ENCODE measurements at regions not wholly inside any gene's neighbourhood (a gene's known extent, or its start where the extent isn't known, plus 50 kb on each side); places are given as distances from the start of the nearest gene placed in this dataset.

DNA sequence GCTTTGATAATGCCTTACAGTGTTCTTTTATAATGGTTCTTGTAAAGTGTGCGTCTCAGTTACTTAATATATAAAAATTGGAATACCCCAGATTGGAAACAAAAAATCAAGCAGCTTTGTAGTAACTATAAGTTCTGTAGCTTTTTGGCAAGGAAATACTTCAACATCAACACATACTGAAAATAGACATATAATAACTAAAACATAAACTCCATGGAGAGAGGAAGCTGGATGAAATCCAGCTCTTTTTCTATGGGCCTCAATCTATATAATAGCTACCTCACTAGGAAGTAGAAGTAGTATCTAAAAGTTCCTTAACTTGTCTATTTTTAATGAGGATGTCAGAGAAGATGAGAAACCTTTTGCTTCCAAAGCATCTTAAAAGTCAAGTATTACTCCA lies 313.3 kb upstream of the NFIA start:
- ATAC-seq = no peak
- no peak for DNase-seq
- Histone ChIP-seq H3K27me3 (no peaks in the 10 kb centered on the region), H3K4me1 (peaks cover 0 to 10% (median 0%) of the 10 kb centered on the region in 12 donors), H3K4me3 (no peak overlapping the region), H3K36me3 (no peaks in the 10 kb centered on the region), H3K9me3 (peaks cover 0 to 4% (median 0%) of the 10 kb centered on the region in 12 donors), H3K27ac (no peak overlapping the region)
- 80 to 95% (median 93%) methylated on average over 1 of the region's 1 CpG for WGBS, 4 donors
- intact Hi-C loops (cut with DNase I) = loop anchor here (5.0 to 10.0 kb wide), 5 partner anchors 144 to 794 kb away; no protein-coding TSS in a partner anchor
- TF ChIP-seq, protein P1, sequence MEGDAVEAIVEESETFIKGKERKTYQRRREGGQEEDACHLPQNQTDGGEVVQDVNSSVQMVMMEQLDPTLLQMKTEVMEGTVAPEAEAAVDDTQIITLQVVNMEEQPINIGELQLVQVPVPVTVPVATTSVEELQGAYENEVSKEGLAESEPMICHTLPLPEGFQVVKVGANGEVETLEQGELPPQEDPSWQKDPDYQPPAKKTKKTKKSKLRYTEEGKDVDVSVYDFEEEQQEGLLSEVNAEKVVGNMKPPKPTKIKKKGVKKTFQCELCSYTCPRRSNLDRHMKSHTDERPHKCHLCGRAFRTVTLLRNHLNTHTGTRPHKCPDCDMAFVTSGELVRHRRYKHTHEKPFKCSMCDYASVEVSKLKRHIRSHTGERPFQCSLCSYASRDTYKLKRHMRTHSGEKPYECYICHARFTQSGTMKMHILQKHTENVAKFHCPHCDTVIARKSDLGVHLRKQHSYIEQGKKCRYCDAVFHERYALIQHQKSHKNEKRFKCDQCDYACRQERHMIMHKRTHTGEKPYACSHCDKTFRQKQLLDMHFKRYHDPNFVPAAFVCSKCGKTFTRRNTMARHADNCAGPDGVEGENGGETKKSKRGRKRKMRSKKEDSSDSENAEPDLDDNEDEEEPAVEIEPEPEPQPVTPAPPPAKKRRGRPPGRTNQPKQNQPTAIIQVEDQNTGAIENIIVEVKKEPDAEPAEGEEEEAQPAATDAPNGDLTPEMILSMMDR (IDR thresholded peaks at IDR 0.05) = no peak
- no peak for TF ChIP-seq POLR2A (IDR thresholded peaks at IDR 0.05)

DNA sequence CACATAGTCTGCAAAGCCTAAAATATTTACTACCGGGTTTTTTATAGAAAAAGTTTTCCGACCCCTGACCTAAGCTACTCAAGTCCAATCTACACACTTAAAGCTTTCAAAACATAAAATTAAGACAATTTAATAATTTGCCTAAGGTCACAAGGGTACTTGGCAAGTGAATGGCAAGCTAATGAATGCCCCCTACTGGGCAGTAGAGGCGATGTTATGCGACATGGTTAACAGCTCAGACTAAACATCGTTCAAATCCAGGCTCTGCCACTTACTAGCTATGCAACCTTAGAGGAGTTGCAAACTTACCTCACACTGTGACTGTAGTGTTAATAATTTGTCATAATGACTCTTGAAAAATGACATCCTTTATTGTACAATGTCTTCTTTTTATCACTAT lies 317.2 kb upstream of the NFIA start:
- no peak for DNase-seq
- intact Hi-C loops (cut with DNase I) = loop anchor here (1.0 to 10.0 kb wide), 7 partner anchors 140 to 790 kb away; no protein-coding TSS in a partner anchor
- Histone ChIP-seq H3K27me3 (peaks cover 0 to 4% (median 0%) of the 10 kb centered on the region in 9 donors), H3K4me3 (no peak overlapping the region), H3K27ac (no peak overlapping the region), H3K9me3 (no peaks in the 10 kb centered on the region), H3K36me3 (no peaks in the 10 kb centered on the region), H3K4me1 (peaks cover 0 to 35% (median 10%) of the 10 kb centered on the region in 12 donors)
- peak in 2 of 4 donors; percentile 45 to 64 for ATAC-seq
- WGBS, 4 donors = 34 to 54% (median 42%) methylated on average over 5 of the region's 5 CpGs
- TF ChIP-seq, protein P1 (IDR thresholded peaks at IDR 0.05) = peak; percentile 31 to 71 (median 59)
- TF ChIP-seq POLR2A (IDR thresholded peaks at IDR 0.05) = no peak

DNA sequence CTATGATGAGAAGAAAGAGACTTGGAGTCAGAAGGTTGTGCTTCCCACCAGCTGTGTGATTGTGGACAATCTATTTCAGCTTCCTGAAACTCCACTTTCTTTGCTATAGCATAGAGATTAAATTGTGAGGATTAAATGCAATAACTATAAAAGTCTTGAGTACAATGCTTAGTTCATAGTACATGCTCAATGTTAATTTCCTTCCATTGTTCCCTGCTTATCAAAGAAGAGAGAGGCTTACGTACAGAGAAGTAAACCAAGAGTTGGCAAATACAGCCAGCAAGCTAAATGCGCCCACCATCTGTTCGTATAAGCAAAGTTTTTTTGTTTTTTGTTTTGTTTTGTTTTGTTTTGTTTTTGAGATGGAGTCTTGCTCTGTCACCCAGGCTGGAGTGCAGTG lies 317.9 kb upstream of the NFIA start:
- TF ChIP-seq, protein P1 (IDR thresholded peaks at IDR 0.05) = no peak
- no peak for TF ChIP-seq POLR2A (IDR thresholded peaks at IDR 0.05)
- no peak overlapping the region for H3K4me3 ChIP-seq
- no peaks in the 10 kb centered on the region for H3K36me3 ChIP-seq
- H3K4me1 ChIP-seq = peaks cover 0 to 35% (median 10%) of the 10 kb centered on the region in 12 donors
- intact Hi-C loops (cut with DNase I) = loop anchor here in 9 of 10 donors (2.0 to 10.0 kb wide), 6 partner anchors 140 to 790 kb away; no protein-coding TSS in a partner anchor
- ATAC-seq = peak in 1 of 4 donors; percentile 64
- 55 to 80% (median 62%) methylated on average over 3 of the region's 3 CpGs for WGBS, 4 donors
- peaks cover 0 to 4% (median 0%) of the 10 kb centered on the region in 9 donors for H3K27me3 ChIP-seq
- no peaks in the 10 kb centered on the region for H3K9me3 ChIP-seq
- H3K27ac ChIP-seq = peak overlapping the region in 4 of 12 donors; percentile 41 to 54 (median 50)
- DNase-seq = no peak

DNA sequence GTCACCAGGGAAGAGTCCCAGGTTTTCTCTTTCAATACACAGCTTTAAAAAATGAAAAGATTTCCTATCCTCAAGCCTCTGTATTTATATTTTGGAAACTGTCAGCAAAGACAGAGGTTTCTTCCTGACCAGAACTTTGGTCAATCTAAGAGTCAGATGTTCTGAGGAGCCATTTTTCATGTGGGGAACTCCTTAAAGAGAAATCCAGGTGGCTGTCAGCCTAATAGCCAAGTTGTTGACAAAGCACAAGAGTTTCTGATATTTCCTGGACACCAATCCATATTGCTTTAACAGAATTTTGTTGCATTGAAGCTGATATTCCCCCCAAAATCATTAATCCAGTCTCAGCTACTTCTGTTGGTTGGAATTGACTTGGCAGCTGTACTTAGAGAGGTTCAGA lies 318.6 kb upstream of the NFIA start:
- ATAC-seq (peak in 1 of 4 donors; percentile 75), DNase-seq (no peak)
- Histone ChIP-seq H3K36me3 (no peaks in the 10 kb centered on the region), H3K27me3 (peaks cover 0 to 4% (median 0%) of the 10 kb centered on the region in 9 donors), H3K4me1 (peaks cover 0 to 35% (median 10%) of the 10 kb centered on the region in 12 donors), H3K27ac (peak overlapping the region in 6 of 12 donors; percentile 8 to 54 (median 37)), H3K4me3 (no peak overlapping the region), H3K9me3 (no peaks in the 10 kb centered on the region)
- intact Hi-C loops (cut with DNase I) = loop anchor here in 9 of 10 donors (2.0 to 10.0 kb wide), 6 partner anchors 139 to 789 kb away; no protein-coding TSS in a partner anchor
- no peak for TF ChIP-seq POLR2A (IDR thresholded peaks at IDR 0.05)
- TF ChIP-seq, protein P1 (IDR thresholded peaks at IDR 0.05) = no peak
